ENCODE measurements at regions not wholly inside any gene's neighbourhood (a gene's known extent, or its start where the extent isn't known, plus 50 kb on each side); places are given as distances from the start of the nearest gene placed in this dataset.

DNA sequence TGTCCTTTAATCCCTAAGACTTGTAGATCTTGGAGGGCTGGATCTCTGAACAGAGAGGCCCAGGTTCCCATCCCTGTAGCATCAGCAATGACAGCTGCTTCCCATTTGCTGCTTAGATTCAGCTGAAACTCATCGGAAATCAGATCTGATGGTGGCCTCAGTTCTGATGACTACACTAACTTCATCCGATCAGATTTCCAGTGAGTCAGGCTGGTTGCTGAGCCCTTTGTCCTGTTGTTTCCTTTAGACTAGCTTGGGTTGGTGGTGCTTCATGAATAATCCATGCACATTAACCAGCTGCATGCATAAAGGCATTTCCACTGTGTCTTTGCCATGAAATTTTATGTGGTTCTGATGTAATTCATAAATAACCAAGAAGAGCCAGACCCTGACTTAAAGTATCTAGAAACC, 195.2 kb upstream of the TUT7 start:
- TF ChIP-seq, protein P1, sequence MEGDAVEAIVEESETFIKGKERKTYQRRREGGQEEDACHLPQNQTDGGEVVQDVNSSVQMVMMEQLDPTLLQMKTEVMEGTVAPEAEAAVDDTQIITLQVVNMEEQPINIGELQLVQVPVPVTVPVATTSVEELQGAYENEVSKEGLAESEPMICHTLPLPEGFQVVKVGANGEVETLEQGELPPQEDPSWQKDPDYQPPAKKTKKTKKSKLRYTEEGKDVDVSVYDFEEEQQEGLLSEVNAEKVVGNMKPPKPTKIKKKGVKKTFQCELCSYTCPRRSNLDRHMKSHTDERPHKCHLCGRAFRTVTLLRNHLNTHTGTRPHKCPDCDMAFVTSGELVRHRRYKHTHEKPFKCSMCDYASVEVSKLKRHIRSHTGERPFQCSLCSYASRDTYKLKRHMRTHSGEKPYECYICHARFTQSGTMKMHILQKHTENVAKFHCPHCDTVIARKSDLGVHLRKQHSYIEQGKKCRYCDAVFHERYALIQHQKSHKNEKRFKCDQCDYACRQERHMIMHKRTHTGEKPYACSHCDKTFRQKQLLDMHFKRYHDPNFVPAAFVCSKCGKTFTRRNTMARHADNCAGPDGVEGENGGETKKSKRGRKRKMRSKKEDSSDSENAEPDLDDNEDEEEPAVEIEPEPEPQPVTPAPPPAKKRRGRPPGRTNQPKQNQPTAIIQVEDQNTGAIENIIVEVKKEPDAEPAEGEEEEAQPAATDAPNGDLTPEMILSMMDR (IDR thresholded peaks at IDR 0.05): no peak
- no peak for TF ChIP-seq POLR2A (IDR thresholded peaks at IDR 0.05)
